KMS-11 (cell line): ENCODE measurements at regions not wholly inside any gene's neighbourhood (a gene's known extent, or its start where the extent isn't known, plus 50 kb on each side); places are given as distances from the start of the nearest gene placed in this dataset.

ENCODE experiments used
- H2AFZ ChIP-seq: fragments of 200-600 bp; sonication (generic); 2 replicates; pipeline ENCODE4 v1.6.1; 2016; ENCODE audit warnings: antibody characterized with exemption, mixed run types, low read depth
- H3K27ac ChIP-seq: fragments of 200-600 bp; sonication (generic); 2 replicates; pipeline ENCODE4 v1.6.1; 2016; ENCODE audit warnings: mild to moderate bottlenecking, mixed run types
- H3K27me3 ChIP-seq: fragments of 200-600 bp; sonication (generic); 2 replicates; pipeline ENCODE4 v1.6.1; 2017; ENCODE audit warnings: mild to moderate bottlenecking, low read depth, mixed run types, moderate library complexity; ENCODE audit not compliant: insufficient read depth
- H3K36me3 ChIP-seq: fragments of 200-600 bp; sonication (generic); 2 replicates; pipeline ENCODE4 v1.6.1; 2017; ENCODE audit warnings: mild to moderate bottlenecking, mixed run types; ENCODE audit not compliant: insufficient read depth
- H3K4me1 ChIP-seq: fragments of 200-600 bp; sonication (generic); 2 replicates; pipeline ENCODE4 v1.6.1; 2016; ENCODE audit warnings: mild to moderate bottlenecking, low read depth, mixed run types; ENCODE audit not compliant: poor library complexity, severe bottlenecking
- H3K4me2 ChIP-seq: fragments of 200-600 bp; sonication (generic); 2 replicates; pipeline ENCODE4 v1.7.0; 2016; ENCODE audit warnings: mild to moderate bottlenecking, mixed run types
- H3K4me3 ChIP-seq: fragments of 200-600 bp; sonication (generic); IDR thresholded peaks from 2 replicates; pipeline ENCODE4 v1.6.1; 2017; ENCODE audit warnings: low read depth, low read length, mixed read lengths; ENCODE audit not compliant: insufficient read depth
- H3K79me2 ChIP-seq: fragments of 200-600 bp; sonication (generic); 2 replicates; pipeline ENCODE4 v1.6.1; 2016; ENCODE audit warnings: low read depth, mixed run types; ENCODE audit not compliant: insufficient read depth
- H3K9ac ChIP-seq: fragments of 200-600 bp; sonication (generic); 2 replicates; pipeline ENCODE4 v1.6.1; 2016; ENCODE audit warnings: mild to moderate bottlenecking, mixed run types
- H4K20me1 ChIP-seq: fragments of 200-600 bp; sonication (generic); 2 replicates; pipeline ENCODE4 v1.6.1; 2016; ENCODE audit warnings: mild to moderate bottlenecking, mixed run types; ENCODE audit not compliant: insufficient read depth
- TF ChIP-seq, protein P1 (sequence below): fragments of 200-600 bp; sonication (generic); conservative IDR thresholded peaks from 2 replicates; pipeline ENCODE4 v1.6.1; 2017; ENCODE audit warnings: low read depth, mild to moderate bottlenecking, antibody characterized with exemption, low read length, moderate library complexity, mixed read lengths

DNA sequence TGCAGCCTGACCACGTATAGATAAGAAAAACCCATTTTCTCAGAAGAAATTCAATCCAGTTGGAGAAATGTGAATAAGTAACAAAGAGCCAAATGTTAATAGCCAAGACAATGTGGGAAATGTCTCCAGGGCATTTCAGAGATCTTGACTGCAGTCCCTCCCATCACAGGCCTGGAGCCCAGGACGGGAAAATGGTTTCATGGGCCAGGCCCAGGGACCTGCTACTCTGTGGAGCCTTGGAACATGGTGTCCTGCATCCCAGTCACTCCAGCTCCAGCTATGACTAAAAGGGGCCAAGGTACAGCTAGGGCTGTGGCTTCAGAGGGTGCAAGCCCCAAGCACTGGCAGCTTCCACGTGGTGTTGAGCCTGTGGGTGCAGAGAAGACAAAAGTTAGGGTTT, 490.0 kb downstream of the CYLC2 start:
- H3K4me1 ChIP-seq = no peaks in the 10 kb centered on the region
- no peaks in the 10 kb centered on the region for H4K20me1 ChIP-seq
- H3K27ac ChIP-seq = no peak overlapping the region
- no peak overlapping the region for H3K9ac ChIP-seq
- no peaks in the 10 kb centered on the region for H3K36me3 ChIP-seq
- TF ChIP-seq, protein P1, sequence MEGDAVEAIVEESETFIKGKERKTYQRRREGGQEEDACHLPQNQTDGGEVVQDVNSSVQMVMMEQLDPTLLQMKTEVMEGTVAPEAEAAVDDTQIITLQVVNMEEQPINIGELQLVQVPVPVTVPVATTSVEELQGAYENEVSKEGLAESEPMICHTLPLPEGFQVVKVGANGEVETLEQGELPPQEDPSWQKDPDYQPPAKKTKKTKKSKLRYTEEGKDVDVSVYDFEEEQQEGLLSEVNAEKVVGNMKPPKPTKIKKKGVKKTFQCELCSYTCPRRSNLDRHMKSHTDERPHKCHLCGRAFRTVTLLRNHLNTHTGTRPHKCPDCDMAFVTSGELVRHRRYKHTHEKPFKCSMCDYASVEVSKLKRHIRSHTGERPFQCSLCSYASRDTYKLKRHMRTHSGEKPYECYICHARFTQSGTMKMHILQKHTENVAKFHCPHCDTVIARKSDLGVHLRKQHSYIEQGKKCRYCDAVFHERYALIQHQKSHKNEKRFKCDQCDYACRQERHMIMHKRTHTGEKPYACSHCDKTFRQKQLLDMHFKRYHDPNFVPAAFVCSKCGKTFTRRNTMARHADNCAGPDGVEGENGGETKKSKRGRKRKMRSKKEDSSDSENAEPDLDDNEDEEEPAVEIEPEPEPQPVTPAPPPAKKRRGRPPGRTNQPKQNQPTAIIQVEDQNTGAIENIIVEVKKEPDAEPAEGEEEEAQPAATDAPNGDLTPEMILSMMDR = no peak
- H3K79me2 ChIP-seq = no peaks in the 10 kb centered on the region
- H3K27me3 ChIP-seq = no peaks in the 10 kb centered on the region
- H3K4me3 ChIP-seq = no peak overlapping the region
- no peak overlapping the region for H2AFZ ChIP-seq
- H3K4me2 ChIP-seq = no peak overlapping the region

DNA sequence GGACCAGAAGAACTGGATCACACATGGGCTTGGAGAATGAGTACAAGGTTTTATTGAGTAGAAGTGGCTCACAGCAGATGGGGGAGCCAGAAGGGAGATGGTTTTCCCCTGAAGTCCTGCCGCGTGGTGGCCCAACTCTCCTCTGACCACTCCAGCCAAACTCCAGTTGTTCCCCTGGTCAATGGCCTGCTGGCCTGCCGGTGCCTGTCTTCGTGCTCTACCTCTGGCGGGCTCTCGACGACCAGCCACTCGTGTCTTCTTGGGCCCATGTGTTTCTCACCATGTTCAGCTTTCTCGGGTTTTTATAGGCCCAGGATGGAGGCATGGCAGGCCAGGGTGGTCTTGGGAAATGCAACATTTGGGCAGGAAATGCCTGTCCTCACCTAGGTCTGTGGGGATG, 519.6 kb downstream of the CYLC2 start:
- Histone ChIP-seq H4K20me1 (no peaks in the 10 kb centered on the region), H3K9ac (no peak overlapping the region), H3K27ac (no peak overlapping the region), H3K4me1 (peaks cover 5% of the 10 kb centered on the region), H3K4me2 (no peak overlapping the region), H3K4me3 (no peak overlapping the region), H2AFZ (no peak overlapping the region), H3K36me3 (no peaks in the 10 kb centered on the region), H3K79me2 (no peaks in the 10 kb centered on the region), H3K27me3 (no peaks in the 10 kb centered on the region)
- TF ChIP-seq, protein P1 = no peak

DNA sequence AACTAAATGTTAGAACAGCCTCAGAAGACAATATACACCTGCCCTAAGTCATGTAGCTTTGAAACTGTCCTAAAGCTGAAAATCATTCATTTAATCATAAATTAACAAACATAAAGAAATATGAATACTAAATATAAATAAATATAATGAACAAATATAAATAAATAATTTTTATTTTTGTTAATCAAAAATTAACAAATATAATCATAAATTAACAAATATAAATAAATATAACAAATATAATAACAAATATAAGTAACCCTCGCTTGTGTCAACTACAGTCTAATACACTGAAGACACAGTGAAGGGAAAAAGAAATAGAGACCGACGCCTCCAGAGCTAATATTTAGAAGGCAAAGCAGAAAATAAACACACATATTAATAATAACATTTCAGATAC, 527.3 kb downstream of the CYLC2 start:
- H3K27me3 ChIP-seq = no peaks in the 10 kb centered on the region
- H3K27ac ChIP-seq = no peak overlapping the region
- H3K4me1 ChIP-seq = peaks cover 14% of the 10 kb centered on the region
- H2AFZ ChIP-seq = no peak overlapping the region
- no peak overlapping the region for H3K4me2 ChIP-seq
- H3K4me3 ChIP-seq = no peak overlapping the region
- no peaks in the 10 kb centered on the region for H3K36me3 ChIP-seq
- H3K79me2 ChIP-seq = no peaks in the 10 kb centered on the region
- no peaks in the 10 kb centered on the region for H4K20me1 ChIP-seq
- no peak overlapping the region for H3K9ac ChIP-seq
- TF ChIP-seq, protein P1 = no peak

DNA sequence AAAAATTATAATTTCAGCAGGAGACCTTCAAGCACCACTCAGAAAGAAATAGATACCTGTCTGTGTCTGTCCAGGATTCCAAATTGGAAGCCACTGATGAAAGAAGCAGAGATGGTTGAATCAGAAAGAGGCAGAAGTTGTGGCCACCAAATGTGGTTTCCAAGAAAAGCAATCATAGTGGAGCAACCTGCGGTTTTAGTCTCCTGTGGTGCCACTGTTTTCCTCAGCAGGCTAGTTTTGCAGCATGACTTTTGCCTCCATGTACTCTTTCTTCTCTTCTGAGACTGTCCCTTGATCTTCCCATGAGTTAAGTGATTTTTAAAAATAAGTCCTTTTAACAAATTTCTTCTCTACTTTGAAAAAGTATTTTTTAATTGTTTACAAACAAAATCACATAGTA, 535.8 kb downstream of the CYLC2 start:
- no peaks in the 10 kb centered on the region for H4K20me1 ChIP-seq
- peaks cover 7% of the 10 kb centered on the region; the same call in 1 of the 2 replicates for H3K79me2 ChIP-seq
- peaks cover 84% of the 10 kb centered on the region for H3K4me1 ChIP-seq
- H3K9ac ChIP-seq = peak overlapping the region; percentile 20; the same call in 1 of the 2 replicates
- peak overlapping the region; percentile 91 for H3K27ac ChIP-seq
- TF ChIP-seq, protein P1 = no peak
- no peak overlapping the region for H3K4me3 ChIP-seq
- peak overlapping the region; percentile 71 for H3K4me2 ChIP-seq
- H2AFZ ChIP-seq = no peak overlapping the region
- no peaks in the 10 kb centered on the region for H3K27me3 ChIP-seq
- no peaks in the 10 kb centered on the region for H3K36me3 ChIP-seq
